Mesodermal cell (in vitro differentiated cells): ENCODE measurements at regions not wholly inside any gene's neighbourhood (a gene's known extent, or its start where the extent isn't known, plus 50 kb on each side); places are given as distances from the start of the nearest gene placed in this dataset.

Experiments used
- H3K27ac ChIP-seq: 2 replicates; pipeline ENCODE4 v1.7.0; 2013; ENCODE audit warnings: mild to moderate bottlenecking, low read depth, low read length, moderate library complexity; ENCODE audit not compliant: severe bottlenecking
- H3K36me3 ChIP-seq: 2 replicates; pipeline ENCODE4 v1.7.1; 2013; ENCODE audit warnings: mild to moderate bottlenecking, low read length, moderate library complexity; ENCODE audit not compliant: control insufficient read depth, insufficient read depth
- H3K4me1 ChIP-seq: one replicate; pipeline ENCODE4 v1.7.1; 2013; ENCODE audit warnings: mild to moderate bottlenecking, low read length; ENCODE audit not compliant: insufficient read depth, control insufficient read depth, poor library complexity, severe bottlenecking
- H3K4me3 ChIP-seq: 2 replicates; pipeline ENCODE4 v1.7.0; 2013; ENCODE audit warnings: low read length, control low read depth, mild to moderate bottlenecking; ENCODE audit not compliant: insufficient read depth, poor library complexity, severe bottlenecking; ENCODE audit errors: extremely low read depth
- H3K9me3 ChIP-seq: 2 replicates; pipeline ENCODE4 v1.7.1; 2013; ENCODE audit warnings: mild to moderate bottlenecking, low read length, moderate library complexity; ENCODE audit not compliant: control insufficient read depth
- WGBS, 2 experiments: methylation state at CpG; one replicate each; pipeline ENCODE4 v1.1.5; 2013; ENCODE audit warnings: missing lambda C conversion rate in 2 of 2; ENCODE audit not compliant: insufficient coverage in 2 of 2; 5-methylcytosine and 5-hydroxymethylcytosine counted together

- H3K36me3 ChIP-seq, result no peaks in the 10 kb centered on the region
- no peak overlapping the region for H3K27ac ChIP-seq
- no peak overlapping the region for H3K4me3 ChIP-seq
- no peaks in the 10 kb centered on the region for H3K4me1 ChIP-seq
- 100% methylated on average over 1 of the region's 11 CpGs; no CpG with 5 or more reads in 1 of the 2 experiments for WGBS, 2 experiments
- H3K9me3 ChIP-seq, result no peaks in the 10 kb centered on the region
These were observed 463.9 kb downstream of the BTG1 start for GRCh38 chr12:91681751-91682150.

DNA sequence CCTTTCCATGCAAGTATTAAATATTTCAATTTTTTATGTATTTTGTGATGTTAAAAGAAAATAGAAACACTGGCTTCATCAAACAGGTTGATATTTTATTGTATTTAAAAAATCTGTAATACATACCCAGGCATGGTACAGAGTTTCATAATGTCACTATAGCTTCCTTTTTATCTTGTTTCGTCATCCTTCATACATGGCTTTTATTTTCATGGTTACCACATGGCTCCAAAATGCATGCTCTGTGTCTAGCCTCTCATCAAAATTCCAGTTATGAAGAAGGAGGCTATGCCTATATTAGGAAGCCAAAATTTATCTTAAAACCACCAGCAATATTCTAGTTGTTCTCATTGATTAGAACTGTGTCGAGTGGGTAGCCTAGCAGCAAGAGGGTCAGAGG, 464.8 kb downstream of the BTG1 start:
- 80% methylated on average over 1 of the region's 2 CpGs; no CpG with 5 or more reads in 1 of the 2 experiments for WGBS, 2 experiments
- no peak overlapping the region for H3K4me3 ChIP-seq
- H3K9me3 ChIP-seq, result no peaks in the 10 kb centered on the region
- no peak overlapping the region for H3K27ac ChIP-seq
- H3K36me3 ChIP-seq, result no peaks in the 10 kb centered on the region
- no peaks in the 10 kb centered on the region for H3K4me1 ChIP-seq

DNA sequence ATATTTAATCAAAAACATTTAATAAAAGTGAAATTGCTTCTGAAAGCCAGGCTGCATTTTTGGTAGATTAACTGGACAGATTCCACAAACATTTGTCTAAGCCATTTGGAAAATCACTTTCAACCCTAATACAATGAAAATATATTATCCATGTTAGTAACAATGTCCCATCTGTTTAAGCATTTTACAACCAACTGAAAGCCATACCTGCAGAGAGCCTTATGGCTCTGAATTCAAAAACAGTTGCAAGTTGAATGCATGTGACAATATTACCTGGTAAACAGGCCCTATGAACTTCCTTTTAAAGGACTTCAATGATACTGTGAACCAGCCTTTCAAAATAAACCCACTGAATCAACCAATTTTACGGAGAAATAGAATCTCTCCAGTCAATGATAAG, 468.1 kb downstream of the BTG1 start:
- no peaks in the 10 kb centered on the region for H3K4me1 ChIP-seq
- WGBS, 2 experiments, result 100% methylated on average over 1 of the region's 1 CpG; no CpG with 5 or more reads in 1 of the 2 experiments
- H3K27ac ChIP-seq, result no peak overlapping the region
- H3K4me3 ChIP-seq, result no peak overlapping the region
- no peaks in the 10 kb centered on the region for H3K36me3 ChIP-seq
- no peaks in the 10 kb centered on the region for H3K9me3 ChIP-seq

- Histone ChIP-seq H3K36me3 (no peaks in the 10 kb centered on the region), H3K4me3 (no peak overlapping the region), H3K9me3 (no peaks in the 10 kb centered on the region), H3K27ac (no peak overlapping the region), H3K4me1 (no peaks in the 10 kb centered on the region)
- no CpG with 5 or more reads among the region's 2 CpGs for WGBS, 2 experiments
These were observed 470.2 kb downstream of the BTG1 start for GRCh38 chr12:91675401-91675800.

- no peaks in the 10 kb centered on the region for H3K4me1 ChIP-seq
- no peak overlapping the region for H3K4me3 ChIP-seq
- no peak overlapping the region for H3K27ac ChIP-seq
- H3K36me3 ChIP-seq, result no peaks in the 10 kb centered on the region
- H3K9me3 ChIP-seq, result no peaks in the 10 kb centered on the region
- 67 to 88% methylated on average over 1 of the region's 1 CpG for WGBS, 2 experiments
These were observed 473.5 kb downstream of the BTG1 start for GRCh38 chr12:91672130-91672529.

DNA sequence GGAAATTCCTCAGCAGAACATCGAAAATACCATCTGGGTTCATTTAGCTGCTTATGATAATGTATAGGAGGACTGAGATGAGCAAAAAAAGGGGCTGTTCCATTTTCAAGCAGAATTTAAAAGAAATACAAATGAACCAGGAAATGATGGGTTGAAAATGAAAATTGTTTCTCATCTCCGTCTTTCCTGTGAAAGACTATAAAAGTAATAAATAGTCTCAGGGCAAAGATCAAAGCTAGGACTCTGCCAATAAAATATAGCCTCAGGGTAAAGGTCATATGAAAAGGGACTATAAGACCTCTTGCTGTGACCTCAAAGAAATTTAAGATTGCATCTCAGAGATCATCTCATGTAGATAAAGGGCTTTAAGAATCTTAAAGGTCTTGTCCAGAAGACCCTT, 478.0 kb downstream of the BTG1 start:
- Histone ChIP-seq H3K27ac (no peak overlapping the region), H3K4me3 (no peak overlapping the region), H3K36me3 (no peaks in the 10 kb centered on the region), H3K9me3 (no peaks in the 10 kb centered on the region), H3K4me1 (no peaks in the 10 kb centered on the region)
- 94 to 100% methylated on average over 1 to 2 of the region's 2 CpGs for WGBS, 2 experiments

GRCh38 chr12:91663744-91664143, 481.1 kb upstream of the DCN start:
- Histone ChIP-seq H3K4me1 (no peaks in the 10 kb centered on the region), H3K9me3 (no peaks in the 10 kb centered on the region), H3K4me3 (no peak overlapping the region), H3K27ac (no peak overlapping the region), H3K36me3 (no peaks in the 10 kb centered on the region)
- 83% methylated on average over 1 of the region's 4 CpGs; no CpG with 5 or more reads in 1 of the 2 experiments for WGBS, 2 experiments

GRCh38 chr12:91663310-91663709, 480.7 kb upstream of the DCN start:
- Histone ChIP-seq H3K4me3 (no peak overlapping the region), H3K4me1 (no peaks in the 10 kb centered on the region), H3K36me3 (no peaks in the 10 kb centered on the region), H3K9me3 (no peaks in the 10 kb centered on the region), H3K27ac (no peak overlapping the region)
- WGBS, 2 experiments, result 91 to 100% methylated on average over 2 to 3 of the region's 4 CpGs

DNA sequence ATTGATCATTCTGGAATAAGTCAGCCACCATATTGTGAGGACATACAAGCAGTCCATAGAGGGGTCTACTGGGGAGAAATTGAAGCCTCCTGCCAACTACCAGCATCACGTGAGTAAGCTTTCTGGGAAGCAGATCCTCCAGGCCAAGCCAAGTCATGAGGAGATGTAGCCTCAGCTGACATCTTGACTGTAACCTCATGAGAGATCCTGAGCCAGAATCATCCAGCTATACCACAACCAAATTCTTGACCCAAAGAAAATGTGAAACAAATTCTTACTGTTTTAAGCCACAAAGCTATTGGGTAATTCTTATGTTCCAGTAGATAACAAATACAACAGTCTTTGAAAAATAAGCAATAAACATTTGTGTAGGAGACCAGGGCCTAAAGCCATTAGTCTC, 479.4 kb upstream of the DCN start:
- no peaks in the 10 kb centered on the region for H3K9me3 ChIP-seq
- WGBS, 2 experiments, result 75 to 83% methylated on average over 1 of the region's 1 CpG
- no peaks in the 10 kb centered on the region for H3K36me3 ChIP-seq
- H3K27ac ChIP-seq, result no peak overlapping the region
- H3K4me3 ChIP-seq, result no peak overlapping the region
- no peaks in the 10 kb centered on the region for H3K4me1 ChIP-seq

DNA sequence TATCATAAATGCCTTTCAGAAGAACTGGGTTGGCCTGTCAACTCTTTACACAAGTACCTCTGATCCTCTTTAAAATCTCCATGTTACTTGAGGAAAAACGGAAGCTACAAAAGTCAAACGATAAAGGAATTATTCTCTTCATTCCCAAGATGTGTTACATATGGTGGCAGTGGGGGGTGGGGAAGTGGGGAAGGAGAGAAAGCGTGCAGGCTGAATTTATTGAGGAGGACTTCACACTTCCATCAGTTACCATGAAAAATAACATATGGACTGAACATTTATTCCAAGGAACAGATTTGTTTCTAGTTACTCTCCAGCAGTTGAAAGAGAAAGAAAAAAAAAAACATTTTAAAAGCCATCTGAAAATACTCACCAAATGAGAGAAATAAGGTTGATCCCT, 474.4 kb upstream of the DCN start:
- Histone ChIP-seq H3K36me3 (no peaks in the 10 kb centered on the region), H3K9me3 (no peaks in the 10 kb centered on the region), H3K4me1 (no peaks in the 10 kb centered on the region), H3K27ac (no peak overlapping the region), H3K4me3 (no peak overlapping the region)
- no CpG with 5 or more reads among the region's 3 CpGs for WGBS, 2 experiments

DNA sequence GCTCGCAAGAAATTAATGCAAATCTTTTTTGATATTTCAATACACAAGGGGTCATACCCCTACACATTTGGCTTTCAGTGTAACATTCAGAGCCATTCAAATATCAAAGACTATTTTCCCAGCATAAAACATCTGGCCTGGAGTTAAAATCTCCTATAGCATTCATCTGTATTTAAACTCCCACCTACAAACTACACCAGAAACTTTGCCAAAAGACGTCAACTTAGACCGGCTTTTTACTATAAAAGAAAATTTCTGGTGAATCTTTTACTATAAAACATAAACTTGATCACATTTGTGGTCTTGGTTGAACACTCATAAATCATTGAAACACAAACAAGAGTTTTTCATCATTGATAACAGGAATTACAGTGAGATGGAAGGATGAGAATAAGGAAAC, 473.3 kb upstream of the DCN start:
- H3K4me1 ChIP-seq, result no peaks in the 10 kb centered on the region
- H3K4me3 ChIP-seq, result no peak overlapping the region
- no CpG with 5 or more reads among the region's 3 CpGs for WGBS, 2 experiments
- no peak overlapping the region for H3K27ac ChIP-seq
- H3K9me3 ChIP-seq, result no peaks in the 10 kb centered on the region
- no peaks in the 10 kb centered on the region for H3K36me3 ChIP-seq
